HL-60 (cell line): ENCODE measurements at regions not wholly inside any gene's neighbourhood (a gene's known extent, or its start where the extent isn't known, plus 50 kb on each side); places are given as distances from the start of the nearest gene placed in this dataset.

Experiments
- CTCF ChIP-seq: IDR thresholded peaks from one replicate; pipeline ENCODE4 v1.5.1; 2011; ENCODE audit warnings: low read length, control low read depth, inconsistent platforms; ENCODE audit not compliant: insufficient read depth
- GABPA ChIP-seq: IDR thresholded peaks from 2 replicates; pipeline ENCODE4 v1.6.1; 2012; ENCODE audit warnings: low read depth
- POLR2AphosphoS5 ChIP-seq: IDR thresholded peaks from 2 replicates; pipeline ENCODE4 v1.6.1; 2012; ENCODE audit warnings: low read depth
- TF ChIP-seq, protein P1 (sequence below): IDR thresholded peaks from 2 replicates; pipeline ENCODE4 v1.6.1; 2012; ENCODE audit warnings: low read depth; ENCODE audit not compliant: insufficient replicate concordance

- TF ChIP-seq CTCF (no peak), POLR2AphosphoS5 (no peak), GABPA (no peak)
- TF ChIP-seq, protein P1, sequence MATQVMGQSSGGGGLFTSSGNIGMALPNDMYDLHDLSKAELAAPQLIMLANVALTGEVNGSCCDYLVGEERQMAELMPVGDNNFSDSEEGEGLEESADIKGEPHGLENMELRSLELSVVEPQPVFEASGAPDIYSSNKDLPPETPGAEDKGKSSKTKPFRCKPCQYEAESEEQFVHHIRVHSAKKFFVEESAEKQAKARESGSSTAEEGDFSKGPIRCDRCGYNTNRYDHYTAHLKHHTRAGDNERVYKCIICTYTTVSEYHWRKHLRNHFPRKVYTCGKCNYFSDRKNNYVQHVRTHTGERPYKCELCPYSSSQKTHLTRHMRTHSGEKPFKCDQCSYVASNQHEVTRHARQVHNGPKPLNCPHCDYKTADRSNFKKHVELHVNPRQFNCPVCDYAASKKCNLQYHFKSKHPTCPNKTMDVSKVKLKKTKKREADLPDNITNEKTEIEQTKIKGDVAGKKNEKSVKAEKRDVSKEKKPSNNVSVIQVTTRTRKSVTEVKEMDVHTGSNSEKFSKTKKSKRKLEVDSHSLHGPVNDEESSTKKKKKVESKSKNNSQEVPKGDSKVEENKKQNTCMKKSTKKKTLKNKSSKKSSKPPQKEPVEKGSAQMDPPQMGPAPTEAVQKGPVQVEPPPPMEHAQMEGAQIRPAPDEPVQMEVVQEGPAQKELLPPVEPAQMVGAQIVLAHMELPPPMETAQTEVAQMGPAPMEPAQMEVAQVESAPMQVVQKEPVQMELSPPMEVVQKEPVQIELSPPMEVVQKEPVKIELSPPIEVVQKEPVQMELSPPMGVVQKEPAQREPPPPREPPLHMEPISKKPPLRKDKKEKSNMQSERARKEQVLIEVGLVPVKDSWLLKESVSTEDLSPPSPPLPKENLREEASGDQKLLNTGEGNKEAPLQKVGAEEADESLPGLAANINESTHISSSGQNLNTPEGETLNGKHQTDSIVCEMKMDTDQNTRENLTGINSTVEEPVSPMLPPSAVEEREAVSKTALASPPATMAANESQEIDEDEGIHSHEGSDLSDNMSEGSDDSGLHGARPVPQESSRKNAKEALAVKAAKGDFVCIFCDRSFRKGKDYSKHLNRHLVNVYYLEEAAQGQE: no peak
Measured at GRCh38 chr2:155622443-155622842, 710.1 kb downstream of the NR4A2 start.
